Breast epithelium (tissue), 3 donors: ENCODE measurements at regions not wholly inside any gene's neighbourhood (a gene's known extent, or its start where the extent isn't known, plus 50 kb on each side); places are given as distances from the start of the nearest gene placed in this dataset.

ENCODE experiments used
- POLR2A ChIP-seq: fragments of 450-650 bp; IDR thresholded peaks from one replicate; pipeline ENCODE4 v1.6.1; 2016; ENCODE audit warnings: antibody characterized with exemption, mild to moderate bottlenecking, moderate library complexity
- TF ChIP-seq, protein P1 (sequence below), 3 donors: fragments of 450-650 bp; IDR thresholded peaks; one replicate each; pipeline ENCODE4 v1.5.1; 2016 to 2017; ENCODE audit warnings: antibody characterized with exemption in 3 of 3, mild to moderate bottlenecking in 3 of 3, moderate library complexity in 3 of 3

DNA sequence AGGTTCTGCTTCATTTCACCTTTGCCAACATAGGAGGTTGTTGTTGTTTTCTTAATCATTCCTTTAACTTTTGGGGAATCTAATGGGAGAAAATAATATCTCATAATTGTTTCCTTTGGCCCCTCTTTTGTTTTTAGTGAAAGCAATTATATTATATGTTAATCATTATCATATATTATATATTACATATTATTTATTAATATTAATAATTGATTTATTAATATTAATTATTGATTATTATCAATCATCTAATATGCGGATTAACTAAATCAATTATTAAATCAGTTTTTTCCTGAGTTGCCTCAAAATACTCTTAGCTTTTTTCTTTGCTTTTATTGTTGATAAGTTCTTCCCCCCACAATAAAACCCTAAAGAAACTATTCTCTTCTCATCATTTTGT is 443.8 kb downstream of the GATA3 start:
- TF ChIP-seq, protein P1, sequence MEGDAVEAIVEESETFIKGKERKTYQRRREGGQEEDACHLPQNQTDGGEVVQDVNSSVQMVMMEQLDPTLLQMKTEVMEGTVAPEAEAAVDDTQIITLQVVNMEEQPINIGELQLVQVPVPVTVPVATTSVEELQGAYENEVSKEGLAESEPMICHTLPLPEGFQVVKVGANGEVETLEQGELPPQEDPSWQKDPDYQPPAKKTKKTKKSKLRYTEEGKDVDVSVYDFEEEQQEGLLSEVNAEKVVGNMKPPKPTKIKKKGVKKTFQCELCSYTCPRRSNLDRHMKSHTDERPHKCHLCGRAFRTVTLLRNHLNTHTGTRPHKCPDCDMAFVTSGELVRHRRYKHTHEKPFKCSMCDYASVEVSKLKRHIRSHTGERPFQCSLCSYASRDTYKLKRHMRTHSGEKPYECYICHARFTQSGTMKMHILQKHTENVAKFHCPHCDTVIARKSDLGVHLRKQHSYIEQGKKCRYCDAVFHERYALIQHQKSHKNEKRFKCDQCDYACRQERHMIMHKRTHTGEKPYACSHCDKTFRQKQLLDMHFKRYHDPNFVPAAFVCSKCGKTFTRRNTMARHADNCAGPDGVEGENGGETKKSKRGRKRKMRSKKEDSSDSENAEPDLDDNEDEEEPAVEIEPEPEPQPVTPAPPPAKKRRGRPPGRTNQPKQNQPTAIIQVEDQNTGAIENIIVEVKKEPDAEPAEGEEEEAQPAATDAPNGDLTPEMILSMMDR (IDR thresholded peaks at IDR 0.05): no peak
- TF ChIP-seq POLR2A: no peak
